ENCODE measurements at regions not wholly inside any gene's neighbourhood (a gene's known extent, or its start where the extent isn't known, plus 50 kb on each side); places are given as distances from the start of the nearest gene placed in this dataset.

DNA sequence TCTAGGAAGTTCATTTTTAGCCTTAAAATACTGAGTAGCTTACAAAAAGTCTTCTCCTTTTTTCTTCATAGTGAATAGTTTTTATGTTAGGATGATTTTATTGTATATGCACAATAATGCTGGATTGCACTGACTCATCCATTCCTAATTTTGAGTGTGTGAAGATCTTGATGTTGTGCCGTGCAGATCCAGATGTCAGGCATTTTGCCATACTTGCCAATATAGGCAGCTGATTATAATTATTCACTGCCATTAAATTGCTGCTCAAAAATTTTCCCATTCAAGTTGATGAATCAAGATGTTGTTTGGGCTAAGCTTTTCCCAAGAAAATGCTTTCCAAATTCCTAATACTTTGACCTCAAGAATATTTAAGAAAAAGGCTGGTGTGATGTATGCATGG lies 218.3 kb downstream of the AHR start:
- no peak for DNase-seq (ENCODE audit: low spot score)
- in situ Hi-C loops (cut with MboI; ENCODE audit: low sequenced_read_pairs, unreplicated experiment), result no loop called here
- TF ChIP-seq CTCF (IDR thresholded peaks at IDR 0.05; ENCODE audit: borderline replicate concordance, control extremely low read depth, extremely low read depth, insufficient read depth, missing control alignments), result no peak

DNA sequence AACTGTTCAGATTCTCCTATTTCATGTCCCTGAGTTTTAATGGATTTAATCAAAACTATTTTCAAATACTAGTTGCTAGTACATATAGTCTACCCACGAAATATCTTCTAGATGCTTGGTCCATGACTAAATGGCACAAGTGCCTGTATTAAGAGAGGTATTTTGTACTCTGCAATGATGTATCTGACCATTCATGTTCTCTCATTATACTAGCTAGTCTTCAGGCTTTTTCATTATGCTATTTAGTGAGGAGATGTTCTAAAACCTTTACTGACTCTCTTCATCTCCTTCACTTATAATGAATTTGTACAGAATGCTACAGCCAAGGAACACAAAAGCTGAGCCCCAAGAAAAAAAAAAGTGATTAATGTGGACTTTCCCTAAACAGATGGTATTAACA lies 222.5 kb downstream of the AHR start:
- in situ Hi-C loops (cut with MboI; ENCODE audit: low sequenced_read_pairs, unreplicated experiment), result loop anchor here (10.0 kb wide), 1 partner anchor 216 kb away; no protein-coding TSS in a partner anchor
- no peak for DNase-seq (ENCODE audit: low spot score)
- no peak for TF ChIP-seq CTCF (IDR thresholded peaks at IDR 0.05; ENCODE audit: borderline replicate concordance, control extremely low read depth, extremely low read depth, insufficient read depth, missing control alignments)

- no peak for DNase-seq (ENCODE audit: low spot score)
- in situ Hi-C loops (cut with MboI; ENCODE audit: low sequenced_read_pairs, unreplicated experiment), result loop anchor here (10.0 kb wide), 1 partner anchor 217 kb away; no protein-coding TSS in a partner anchor
These were observed 223.0 kb downstream of the AHR start for GRCh38 chr7:17521437-17521836.

GRCh38 chr7:17523813-17524739 lies 225.6 kb downstream of the AHR start:
- no peak for DNase-seq (ENCODE audit: low spot score)
- in situ Hi-C loops (cut with MboI; ENCODE audit: low sequenced_read_pairs, unreplicated experiment), result loop anchor here (10.0 kb wide), 1 partner anchor 219 kb away; no protein-coding TSS in a partner anchor
- TF ChIP-seq CTCF (IDR thresholded peaks at IDR 0.05; ENCODE audit: borderline replicate concordance, control extremely low read depth, extremely low read depth, insufficient read depth, missing control alignments), result no peak

More at GRCh38 chr7:17521437-17521836, 223.0 kb downstream of the AHR start:
- no peak for TF ChIP-seq CTCF (IDR thresholded peaks at IDR 0.05; ENCODE audit: borderline replicate concordance, control extremely low read depth, extremely low read depth, insufficient read depth, missing control alignments)

- DNase-seq (ENCODE audit: low spot score), result no peak
- no peak for TF ChIP-seq CTCF (IDR thresholded peaks at IDR 0.05; ENCODE audit: borderline replicate concordance, control extremely low read depth, extremely low read depth, insufficient read depth, missing control alignments)
- in situ Hi-C loops (cut with MboI; ENCODE audit: low sequenced_read_pairs, unreplicated experiment), result loop anchor here (10.0 to 25.0 kb wide), 2 partner anchors 220 to 537 kb away; no protein-coding TSS in a partner anchor
These were observed 226.3 kb downstream of the AHR start for GRCh38 chr7:17524746-17525145.

GRCh38 chr7:17526621-17527020 lies 228.2 kb downstream of the AHR start:
- no peak for DNase-seq (ENCODE audit: low spot score)
- TF ChIP-seq CTCF (IDR thresholded peaks at IDR 0.05; ENCODE audit: borderline replicate concordance, control extremely low read depth, extremely low read depth, insufficient read depth, missing control alignments), result no peak
- in situ Hi-C loops (cut with MboI; ENCODE audit: low sequenced_read_pairs, unreplicated experiment), result loop anchor here (10.0 to 25.0 kb wide), 2 partner anchors 222 to 539 kb away; no protein-coding TSS in a partner anchor

All from GM13976 (cell line).